A673 (cell line): ENCODE measurements at regions not wholly inside any gene's neighbourhood (a gene's known extent, or its start where the extent isn't known, plus 50 kb on each side); places are given as distances from the start of the nearest gene placed in this dataset.

Experiments used
- EZH2 ChIP-seq: fragments of 200-600 bp; sonication (generic); IDR thresholded peaks from 2 replicates; pipeline ENCODE4 v1.6.1; 2017; ENCODE audit warnings: borderline replicate concordance, low read depth, mild to moderate bottlenecking, mixed read lengths, antibody characterized with exemption, low read length; ENCODE audit not compliant: poor library complexity, severe bottlenecking
- TF ChIP-seq, protein P1 (sequence below): fragments of 300-800, 200-600 bp; sonication (generic); conservative IDR thresholded peaks from 2 replicates; pipeline ENCODE4 v1.5.1; 2017; ENCODE audit warnings: low read depth, mild to moderate bottlenecking, antibody characterized with exemption, low read length, moderate library complexity, mixed read lengths

- TF ChIP-seq, protein P1, sequence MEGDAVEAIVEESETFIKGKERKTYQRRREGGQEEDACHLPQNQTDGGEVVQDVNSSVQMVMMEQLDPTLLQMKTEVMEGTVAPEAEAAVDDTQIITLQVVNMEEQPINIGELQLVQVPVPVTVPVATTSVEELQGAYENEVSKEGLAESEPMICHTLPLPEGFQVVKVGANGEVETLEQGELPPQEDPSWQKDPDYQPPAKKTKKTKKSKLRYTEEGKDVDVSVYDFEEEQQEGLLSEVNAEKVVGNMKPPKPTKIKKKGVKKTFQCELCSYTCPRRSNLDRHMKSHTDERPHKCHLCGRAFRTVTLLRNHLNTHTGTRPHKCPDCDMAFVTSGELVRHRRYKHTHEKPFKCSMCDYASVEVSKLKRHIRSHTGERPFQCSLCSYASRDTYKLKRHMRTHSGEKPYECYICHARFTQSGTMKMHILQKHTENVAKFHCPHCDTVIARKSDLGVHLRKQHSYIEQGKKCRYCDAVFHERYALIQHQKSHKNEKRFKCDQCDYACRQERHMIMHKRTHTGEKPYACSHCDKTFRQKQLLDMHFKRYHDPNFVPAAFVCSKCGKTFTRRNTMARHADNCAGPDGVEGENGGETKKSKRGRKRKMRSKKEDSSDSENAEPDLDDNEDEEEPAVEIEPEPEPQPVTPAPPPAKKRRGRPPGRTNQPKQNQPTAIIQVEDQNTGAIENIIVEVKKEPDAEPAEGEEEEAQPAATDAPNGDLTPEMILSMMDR = no peak
- TF ChIP-seq EZH2 = no peak
These were observed 197.8 kb downstream of the DMAC1 start for GRCh38 chr9:7601739-7602138.
